H9 (cell line): ENCODE measurements at regions not wholly inside any gene's neighbourhood (a gene's known extent, or its start where the extent isn't known, plus 50 kb on each side); places are given as distances from the start of the nearest gene placed in this dataset.

Source experiments
- DNase-seq: peaks from one replicate; pipeline ENCODE4 v3.0.0-alpha.2; 2017
- H2AFZ ChIP-seq: one replicate; pipeline ENCODE4 v1.6.1; 2013; ENCODE audit warnings: mild to moderate bottlenecking, low read length, control low read depth, moderate library complexity
- H2AK5ac ChIP-seq: 2 replicates; pipeline ENCODE4 v1.6.1; 2013; ENCODE audit warnings: low read length, control low read depth, mixed read lengths; ENCODE audit not compliant: insufficient read length
- H2BK120ac ChIP-seq: one replicate; pipeline ENCODE4 v1.6.1; 2013; ENCODE audit warnings: low read depth, mild to moderate bottlenecking, low read length, control low read depth, inconsistent platforms; ENCODE audit not compliant: poor library complexity, severe bottlenecking
- H2BK12ac ChIP-seq: 2 replicates; pipeline ENCODE4 v1.6.1; 2013; ENCODE audit warnings: low read length, control low read depth, mixed read lengths, low read depth; ENCODE audit not compliant: insufficient read length
- H2BK15ac ChIP-seq: 2 replicates; pipeline ENCODE4 v1.6.1; 2013; ENCODE audit warnings: low read depth, low read length, control low read depth
- H2BK20ac ChIP-seq: one replicate; pipeline ENCODE4 v1.6.1; 2013; ENCODE audit warnings: low read depth, mild to moderate bottlenecking, low read length, control low read depth, inconsistent platforms; ENCODE audit not compliant: poor library complexity, severe bottlenecking
- H2BK5ac ChIP-seq: 2 replicates; pipeline ENCODE4 v1.6.1; 2013; ENCODE audit warnings: low read length, control low read depth, mixed read lengths; ENCODE audit not compliant: insufficient read length
- H3K14ac ChIP-seq: 2 replicates; pipeline ENCODE4 v1.6.1; 2013; ENCODE audit warnings: low read length, control low read depth; ENCODE audit not compliant: insufficient read depth
- H3K18ac ChIP-seq: 2 replicates; pipeline ENCODE4 v1.6.1; 2013; ENCODE audit warnings: low read depth, mild to moderate bottlenecking, mixed read lengths, low read length, control low read depth; ENCODE audit not compliant: insufficient read length
- H3K23ac ChIP-seq: 2 replicates; pipeline ENCODE4 v1.6.1; 2013; ENCODE audit warnings: low read length, control low read depth, mixed read lengths, low read depth; ENCODE audit not compliant: insufficient read length
- H3K23me2 ChIP-seq: 2 replicates; pipeline ENCODE4 v1.6.1; 2013; ENCODE audit warnings: low read depth, mild to moderate bottlenecking, mixed read lengths, low read length, control low read depth; ENCODE audit not compliant: insufficient read length, poor library complexity, severe bottlenecking
- H3K27ac ChIP-seq: 2 replicates; pipeline ENCODE4 v1.5.1; 2013; ENCODE audit warnings: low read length, control low read depth, mixed read lengths, low read depth; ENCODE audit not compliant: insufficient read length
- H3K27me3 ChIP-seq: 2 replicates; pipeline ENCODE4 v1.6.1; 2013; ENCODE audit warnings: low read length, control low read depth, inconsistent platforms; ENCODE audit not compliant: insufficient read depth
- H3K4ac ChIP-seq: 2 replicates; pipeline ENCODE4 v1.6.1; 2013; ENCODE audit warnings: low read depth, mild to moderate bottlenecking, control low read depth, inconsistent platforms, low read length, moderate library complexity
- H3K4me1 ChIP-seq: 2 replicates; pipeline ENCODE4 v1.6.1; 2013; ENCODE audit warnings: low read length, control low read depth, inconsistent platforms; ENCODE audit not compliant: insufficient read depth
- H3K4me2 ChIP-seq: 2 replicates; pipeline ENCODE4 v1.6.1; 2013; ENCODE audit warnings: low read length, control low read depth, mixed read lengths; ENCODE audit not compliant: insufficient read length, insufficient read depth
- H3K56ac ChIP-seq: 2 replicates; pipeline ENCODE4 v1.6.1; 2013; ENCODE audit warnings: low read depth, mild to moderate bottlenecking, mixed read lengths, low read length, control low read depth; ENCODE audit not compliant: insufficient read length
- H3K79me1 ChIP-seq: 2 replicates; pipeline ENCODE4 v1.6.1; 2013; ENCODE audit warnings: low read depth, mild to moderate bottlenecking, moderate library complexity, low read length, control low read depth, inconsistent platforms; ENCODE audit not compliant: insufficient read depth, poor library complexity, severe bottlenecking
- H3K79me2 ChIP-seq: 2 replicates; pipeline ENCODE4 v1.6.1; 2013; ENCODE audit warnings: low read length, control low read depth, inconsistent platforms; ENCODE audit not compliant: insufficient read depth
- H3K9ac ChIP-seq: 2 replicates; pipeline ENCODE4 v1.6.1; 2013; ENCODE audit warnings: low read length, control low read depth, mixed read lengths; ENCODE audit not compliant: insufficient read length; ENCODE audit errors: extremely low read depth
- H3K9me3 ChIP-seq: one replicate; pipeline ENCODE4 v1.6.1; 2013; ENCODE audit warnings: low read depth, low read length, inconsistent platforms; ENCODE audit not compliant: control insufficient read depth
- H3T11ph ChIP-seq: one replicate; pipeline ENCODE4 v1.6.1; 2013; ENCODE audit warnings: mild to moderate bottlenecking, low read length, control low read depth, inconsistent platforms
- H4K20me1 ChIP-seq: one replicate; pipeline ENCODE4 v1.6.1; 2013; ENCODE audit not compliant: control insufficient read depth, insufficient read length, insufficient read depth
- H4K5ac ChIP-seq: 2 replicates; pipeline ENCODE4 v1.6.1; 2013; ENCODE audit warnings: low read depth, mild to moderate bottlenecking, mixed read lengths, low read length, control low read depth; ENCODE audit not compliant: insufficient read length
- H4K8ac ChIP-seq: replicated peaks from 2 replicates; pipeline ENCODE4 v1.6.1; 2013; ENCODE audit warnings: low read length, control low read depth, mixed read lengths, low read depth; ENCODE audit not compliant: insufficient read length
- H4K91ac ChIP-seq: 2 replicates; pipeline ENCODE4 v1.6.1; 2013; ENCODE audit warnings: low read depth, mild to moderate bottlenecking, moderate library complexity, mixed read lengths, low read length, control low read depth; ENCODE audit not compliant: insufficient read length
- H3K27ac Mint-ChIP-seq, 3 experiments: 2 replicates in 2 of 3; 3 replicates in 1 of 3; pipeline ENCODE4 v1.8.0; 2020 to 2021; ENCODE audit warnings: mixed read lengths in 3 of 3, mild to moderate bottlenecking in 1 of 3, moderate library complexity in 1 of 3
- H3K27me3 Mint-ChIP-seq: 2 replicates; pipeline ENCODE4 v1.8.0; 2021; ENCODE audit warnings: low read depth, mild to moderate bottlenecking, moderate library complexity, mixed read lengths
- H3K36me3 Mint-ChIP-seq, 3 experiments: 2 replicates in 2 of 3; 3 replicates in 1 of 3; pipeline ENCODE4 v1.8.0; 2020 to 2021; ENCODE audit warnings: low read depth in 3 of 3, mixed read lengths in 3 of 3; ENCODE audit not compliant: insufficient read depth in 1 of 3
- H3K4me1 Mint-ChIP-seq, 2 experiments: 2 replicates each; pipeline ENCODE4 v1.8.0; 2020; ENCODE audit warnings: mixed read lengths in 2 of 2
- H3K4me3 Mint-ChIP-seq, 2 experiments: 2 replicates in 1 of 2; 3 replicates in 1 of 2; pipeline ENCODE4 v1.8.0; 2020 to 2021; ENCODE audit warnings: mild to moderate bottlenecking in 2 of 2, mixed read lengths in 2 of 2, moderate library complexity in 1 of 2
- H3K9me3 Mint-ChIP-seq, 2 experiments: 2 replicates in 1 of 2; 3 replicates in 1 of 2; pipeline ENCODE4 v1.8.0; 2020; ENCODE audit warnings: mild to moderate bottlenecking in 2 of 2, mixed read lengths in 2 of 2, moderate library complexity in 1 of 2
- WGBS: extraction: QIAGEN DNeasy Blood & Tissue Kit; methylation state at CpG from one replicate; pipeline ENCODE4 v1.1.7; 2013; ENCODE audit warnings: missing lambda C conversion rate, low lambda C conversion rate, mixed read lengths; ENCODE audit not compliant: insufficient read length; ENCODE audit errors: extremely low coverage; 5-methylcytosine and 5-hydroxymethylcytosine counted together
- TF ChIP-seq, protein P1 (sequence below): fragments of 200-600 bp; sonication (generic); conservative IDR thresholded peaks from 3 replicates; pipeline ENCODE4 v1.8.0; 2021; ENCODE audit warnings: antibody characterized with exemption, mild to moderate bottlenecking

DNA sequence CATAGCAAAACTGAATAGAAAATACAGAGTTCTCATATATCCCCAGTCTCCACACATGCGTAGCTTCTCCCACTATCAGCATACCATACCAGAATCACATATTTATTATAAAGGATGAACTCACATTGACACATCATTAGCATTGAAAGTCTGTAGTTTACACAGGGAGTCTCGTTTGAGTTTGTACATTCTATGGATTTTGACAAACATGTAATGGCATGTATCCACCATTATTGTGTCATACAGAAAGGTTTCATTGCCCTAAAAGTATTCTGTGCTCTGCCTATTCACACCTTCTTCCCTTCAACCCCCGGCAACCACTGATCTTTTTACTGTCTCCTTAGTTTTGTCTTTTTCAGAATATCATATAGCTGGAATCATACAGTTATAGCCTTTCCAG lies 562.4 kb downstream of the KCTD8 start:
- H2BK12ac ChIP-seq, result no peak overlapping the region
- no peak overlapping the region for H3K27ac ChIP-seq
- no peaks in the 10 kb centered on the region for H3K79me2 ChIP-seq
- H3K27ac Mint-ChIP-seq, result no peak overlapping the region
- no peak for DNase-seq
- H2BK20ac ChIP-seq, result no peak overlapping the region
- H3K4me1 Mint-ChIP-seq, result no peaks in the 10 kb centered on the region; a peak in 1 of 4 replicates
- H4K8ac ChIP-seq, result no peak overlapping the region
- H2BK15ac ChIP-seq, result no peak overlapping the region
- no peak overlapping the region for H4K5ac ChIP-seq
- TF ChIP-seq, protein P1, sequence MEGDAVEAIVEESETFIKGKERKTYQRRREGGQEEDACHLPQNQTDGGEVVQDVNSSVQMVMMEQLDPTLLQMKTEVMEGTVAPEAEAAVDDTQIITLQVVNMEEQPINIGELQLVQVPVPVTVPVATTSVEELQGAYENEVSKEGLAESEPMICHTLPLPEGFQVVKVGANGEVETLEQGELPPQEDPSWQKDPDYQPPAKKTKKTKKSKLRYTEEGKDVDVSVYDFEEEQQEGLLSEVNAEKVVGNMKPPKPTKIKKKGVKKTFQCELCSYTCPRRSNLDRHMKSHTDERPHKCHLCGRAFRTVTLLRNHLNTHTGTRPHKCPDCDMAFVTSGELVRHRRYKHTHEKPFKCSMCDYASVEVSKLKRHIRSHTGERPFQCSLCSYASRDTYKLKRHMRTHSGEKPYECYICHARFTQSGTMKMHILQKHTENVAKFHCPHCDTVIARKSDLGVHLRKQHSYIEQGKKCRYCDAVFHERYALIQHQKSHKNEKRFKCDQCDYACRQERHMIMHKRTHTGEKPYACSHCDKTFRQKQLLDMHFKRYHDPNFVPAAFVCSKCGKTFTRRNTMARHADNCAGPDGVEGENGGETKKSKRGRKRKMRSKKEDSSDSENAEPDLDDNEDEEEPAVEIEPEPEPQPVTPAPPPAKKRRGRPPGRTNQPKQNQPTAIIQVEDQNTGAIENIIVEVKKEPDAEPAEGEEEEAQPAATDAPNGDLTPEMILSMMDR, result no peak
- no peak overlapping the region for H3T11ph ChIP-seq
- no peak overlapping the region for H3K14ac ChIP-seq
- H4K20me1 ChIP-seq, result no peaks in the 10 kb centered on the region
- H3K9ac ChIP-seq, result no peak overlapping the region
- H2AFZ ChIP-seq, result no peak overlapping the region
- H3K27me3 ChIP-seq, result no peaks in the 10 kb centered on the region
- H3K4me3 Mint-ChIP-seq, result no peak overlapping the region
- no peaks in the 10 kb centered on the region for H3K23me2 ChIP-seq
- H2BK120ac ChIP-seq, result no peak overlapping the region
- no peaks in the 10 kb centered on the region for H3K9me3 ChIP-seq
- H2BK5ac ChIP-seq, result no peak overlapping the region
- WGBS, result no CpG with 5 or more reads among the region's 3 CpGs
- H3K56ac ChIP-seq, result no peak overlapping the region
- H3K27me3 Mint-ChIP-seq, result no peaks in the 10 kb centered on the region
- H3K4me1 ChIP-seq, result no peaks in the 10 kb centered on the region
- H3K23ac ChIP-seq, result no peak overlapping the region
- H3K4ac ChIP-seq, result no peak overlapping the region
- H2AK5ac ChIP-seq, result no peak overlapping the region
- H3K18ac ChIP-seq, result no peak overlapping the region
- H3K4me2 ChIP-seq, result no peak overlapping the region
- peaks cover 0 to 12% (median 5%) of the 10 kb centered on the region in 3 experiments; a peak in 5 of 7 replicates for H3K36me3 Mint-ChIP-seq
- H3K9me3 Mint-ChIP-seq, result peaks cover 7 to 9% of the 10 kb centered on the region in 2 experiments; a peak in 4 of 5 replicates
- no peak overlapping the region for H4K91ac ChIP-seq
- no peaks in the 10 kb centered on the region for H3K79me1 ChIP-seq
